ENCODE measurements at regions not wholly inside any gene's neighbourhood (a gene's known extent, or its start where the extent isn't known, plus 50 kb on each side); places are given as distances from the start of the nearest gene placed in this dataset.

DNA sequence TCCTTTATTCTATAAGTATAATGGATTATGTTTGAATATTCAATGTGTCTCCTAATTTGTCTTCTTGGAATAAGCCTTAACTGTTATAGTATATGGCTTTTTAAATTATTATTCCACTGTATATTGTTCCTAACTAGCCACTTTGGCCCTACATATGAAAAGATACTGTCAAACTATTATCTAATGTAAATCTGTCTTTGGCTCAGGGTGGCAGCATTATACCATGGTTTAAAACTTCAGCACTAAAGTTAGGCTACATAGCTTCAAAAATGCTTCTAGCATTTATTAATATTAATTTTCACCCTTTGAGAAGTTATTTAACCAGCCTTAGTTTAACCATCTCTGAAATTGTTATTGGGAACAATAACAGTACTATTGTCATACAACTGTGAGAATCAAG lies 543.1 kb upstream of the MBL2 start:
- TF ChIP-seq, protein P1, sequence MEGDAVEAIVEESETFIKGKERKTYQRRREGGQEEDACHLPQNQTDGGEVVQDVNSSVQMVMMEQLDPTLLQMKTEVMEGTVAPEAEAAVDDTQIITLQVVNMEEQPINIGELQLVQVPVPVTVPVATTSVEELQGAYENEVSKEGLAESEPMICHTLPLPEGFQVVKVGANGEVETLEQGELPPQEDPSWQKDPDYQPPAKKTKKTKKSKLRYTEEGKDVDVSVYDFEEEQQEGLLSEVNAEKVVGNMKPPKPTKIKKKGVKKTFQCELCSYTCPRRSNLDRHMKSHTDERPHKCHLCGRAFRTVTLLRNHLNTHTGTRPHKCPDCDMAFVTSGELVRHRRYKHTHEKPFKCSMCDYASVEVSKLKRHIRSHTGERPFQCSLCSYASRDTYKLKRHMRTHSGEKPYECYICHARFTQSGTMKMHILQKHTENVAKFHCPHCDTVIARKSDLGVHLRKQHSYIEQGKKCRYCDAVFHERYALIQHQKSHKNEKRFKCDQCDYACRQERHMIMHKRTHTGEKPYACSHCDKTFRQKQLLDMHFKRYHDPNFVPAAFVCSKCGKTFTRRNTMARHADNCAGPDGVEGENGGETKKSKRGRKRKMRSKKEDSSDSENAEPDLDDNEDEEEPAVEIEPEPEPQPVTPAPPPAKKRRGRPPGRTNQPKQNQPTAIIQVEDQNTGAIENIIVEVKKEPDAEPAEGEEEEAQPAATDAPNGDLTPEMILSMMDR (IDR thresholded peaks at IDR 0.05; ENCODE audit: low read depth, low read length, missing control alignments) = no peak
- no peak overlapping the region for H3K4me3 ChIP-seq (replicated peaks; ENCODE audit: low read depth, low read length)
- no peak for DNase-seq (ENCODE audit: extremely low read depth, low read depth)

GRCh38 chr10:53314876-53315275 lies 542.3 kb upstream of the MBL2 start:
- peak; percentile 2 for DNase-seq (ENCODE audit: extremely low read depth, low read depth)
- no peak overlapping the region for H3K4me3 ChIP-seq (replicated peaks; ENCODE audit: low read depth, low read length)
- TF ChIP-seq, protein P1 (IDR thresholded peaks at IDR 0.05; ENCODE audit: low read depth, low read length, missing control alignments) = no peak

DNA sequence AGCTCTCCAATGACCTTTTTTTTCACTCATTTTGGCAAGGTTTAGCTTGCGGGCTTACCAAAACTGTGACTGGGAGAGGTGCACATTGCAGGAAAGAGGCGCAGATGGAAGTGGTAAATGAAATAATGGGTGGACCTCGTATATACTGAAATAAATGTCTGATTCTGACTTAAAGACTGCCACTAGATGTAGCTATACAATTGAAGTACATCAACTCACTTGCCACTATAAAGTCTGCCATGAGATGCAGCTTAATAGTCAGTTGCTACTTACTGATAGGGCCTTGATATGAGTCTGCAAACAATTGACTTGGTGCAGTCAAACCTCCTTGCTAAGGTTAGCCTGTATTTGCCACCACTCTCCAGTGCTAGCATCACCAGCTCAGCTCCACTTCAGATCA lies 525.9 kb upstream of the MBL2 start:
- H3K4me3 ChIP-seq (replicated peaks; ENCODE audit: low read depth, low read length) = no peak overlapping the region
- TF ChIP-seq, protein P1 (IDR thresholded peaks at IDR 0.05; ENCODE audit: low read depth, low read length, missing control alignments) = no peak
- DNase-seq (ENCODE audit: extremely low read depth, low read depth) = no peak

DNA sequence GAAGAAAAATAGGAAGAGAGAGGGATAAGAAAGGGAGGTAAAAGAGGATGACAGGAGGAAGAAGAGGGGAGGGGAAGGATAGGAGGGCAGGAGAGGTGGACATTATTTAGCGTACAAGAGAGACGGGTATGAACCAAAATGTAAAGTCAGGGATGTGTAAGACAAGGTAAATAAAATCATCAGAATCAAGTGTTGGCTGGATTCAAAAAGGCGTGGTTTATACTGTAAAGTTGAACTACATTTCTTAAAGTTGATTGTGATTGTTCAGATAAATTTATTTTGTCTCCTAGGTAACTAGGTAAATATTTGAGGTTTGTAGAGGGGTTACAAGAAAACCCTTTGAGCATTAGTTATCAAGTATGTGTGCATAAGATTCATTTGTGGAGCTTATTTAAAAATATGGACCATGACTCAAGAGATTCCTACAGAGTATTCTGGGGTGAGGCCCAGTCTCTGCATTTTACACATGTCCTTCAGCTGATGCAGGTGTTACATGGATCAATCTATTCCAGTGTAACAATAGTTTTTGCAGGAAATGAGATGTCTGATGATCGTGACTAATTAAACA lies 512.1 kb upstream of the MBL2 start:
- no peak for DNase-seq (ENCODE audit: extremely low read depth, low read depth)
- H3K4me3 ChIP-seq (replicated peaks; ENCODE audit: low read depth, low read length) = no peak overlapping the region
- TF ChIP-seq, protein P1 (IDR thresholded peaks at IDR 0.05; ENCODE audit: low read depth, low read length, missing control alignments) = no peak

DNA sequence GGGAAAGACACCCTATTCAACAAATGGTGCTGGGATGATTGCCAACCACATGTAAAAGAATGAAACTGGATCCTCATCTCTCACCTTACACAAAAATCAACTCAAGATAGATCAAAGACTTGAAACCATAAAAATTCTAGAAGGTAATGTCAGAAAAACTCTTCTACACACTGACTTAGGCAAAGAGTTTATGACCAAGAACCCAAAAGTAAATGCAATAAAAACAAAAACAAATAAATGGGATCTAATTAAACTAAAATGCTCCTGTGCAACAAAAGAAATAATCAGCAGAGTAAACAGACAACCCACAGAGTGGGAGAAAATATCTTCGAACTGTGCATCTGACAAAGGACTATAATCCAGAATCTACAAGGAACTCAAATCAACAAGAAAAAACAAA lies 504.2 kb upstream of the MBL2 start:
- TF ChIP-seq, protein P1 (IDR thresholded peaks at IDR 0.05; ENCODE audit: low read depth, low read length, missing control alignments) = no peak
- DNase-seq (ENCODE audit: extremely low read depth, low read depth) = no peak
- no peak overlapping the region for H3K4me3 ChIP-seq (replicated peaks; ENCODE audit: low read depth, low read length)

DNA sequence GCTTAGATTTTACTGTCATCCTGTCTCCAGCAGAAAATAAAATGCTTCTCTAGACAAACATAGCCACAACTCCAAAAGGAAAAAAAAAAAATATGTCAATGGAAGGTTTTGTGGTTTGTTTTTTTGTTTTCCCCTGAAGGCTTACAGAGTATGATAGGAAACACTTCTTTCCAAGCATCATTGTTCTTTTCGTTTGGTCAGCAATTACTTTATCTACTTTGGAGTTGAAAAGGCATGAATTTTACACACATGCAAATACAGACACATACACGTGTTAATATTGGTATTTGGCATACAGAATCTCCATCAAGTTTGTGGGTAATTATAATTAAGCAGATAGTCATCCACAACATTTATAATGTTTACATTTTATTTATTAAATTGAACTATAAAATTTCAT lies 496.9 kb upstream of the MBL2 start:
- no peak overlapping the region for H3K4me3 ChIP-seq (replicated peaks; ENCODE audit: low read depth, low read length)
- DNase-seq (ENCODE audit: extremely low read depth, low read depth) = no peak
- TF ChIP-seq, protein P1 (IDR thresholded peaks at IDR 0.05; ENCODE audit: low read depth, low read length, missing control alignments) = no peak

DNA sequence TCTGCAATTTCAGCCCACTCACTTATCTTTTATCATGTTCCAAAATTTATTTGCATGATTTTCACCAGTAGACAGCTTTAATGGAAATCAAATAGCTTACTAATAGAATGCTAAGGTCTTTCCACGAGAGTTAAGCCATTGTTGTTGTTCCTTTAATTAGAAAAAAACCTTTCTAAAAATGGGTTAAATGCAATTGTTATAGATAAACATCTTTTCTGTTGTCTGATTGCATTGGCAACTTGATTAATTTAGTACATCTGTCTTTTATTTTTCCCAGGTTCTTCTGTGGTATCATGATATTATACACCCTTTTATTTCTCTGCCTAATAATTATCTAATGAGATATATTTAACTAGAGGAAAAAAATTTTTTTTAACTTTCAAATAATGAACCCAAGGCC lies 487.6 kb upstream of the MBL2 start:
- TF ChIP-seq, protein P1 (IDR thresholded peaks at IDR 0.05; ENCODE audit: low read depth, low read length, missing control alignments) = no peak
- no peak for DNase-seq (ENCODE audit: extremely low read depth, low read depth)
- no peak overlapping the region for H3K4me3 ChIP-seq (replicated peaks; ENCODE audit: low read depth, low read length)

Data from HFF-Myc (cell line).